Hindlimb muscle (tissue), 1 donor: ENCODE measurements at regions not wholly inside any gene's neighbourhood (a gene's known extent, or its start where the extent isn't known, plus 50 kb on each side); places are given as distances from the start of the nearest gene placed in this dataset.

Source experiments
- DNase-seq: peaks from one replicate; pipeline ENCODE4 v3.0.0-alpha.2; 2013

GRCh38 chr2:18465979-18466378, 94.5 kb downstream of the RDH14 start:
- no peak for DNase-seq

- no peak for DNase-seq
Measured at GRCh38 chr2:18464913-18465312, 95.5 kb downstream of the RDH14 start.

DNA sequence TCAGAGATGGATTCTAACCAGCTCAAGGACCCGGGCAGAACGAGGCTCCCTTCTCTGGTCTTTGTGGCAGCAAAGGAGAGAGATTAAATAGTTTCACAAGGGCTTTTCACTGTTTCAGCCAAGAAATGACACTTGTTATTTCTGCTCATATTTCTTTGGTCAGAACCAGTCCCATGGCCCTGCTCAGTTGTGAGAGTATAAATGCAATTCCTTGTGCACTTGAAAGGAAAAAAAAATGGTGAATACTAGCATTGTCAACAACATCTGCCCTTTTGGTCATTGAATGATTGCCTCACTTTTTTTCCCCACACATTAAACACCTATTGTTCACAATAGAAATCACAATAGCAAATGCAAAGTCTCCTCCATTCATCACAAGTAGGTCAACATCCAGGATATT, 104.4 kb downstream of the RDH14 start:
- no peak for DNase-seq

DNA sequence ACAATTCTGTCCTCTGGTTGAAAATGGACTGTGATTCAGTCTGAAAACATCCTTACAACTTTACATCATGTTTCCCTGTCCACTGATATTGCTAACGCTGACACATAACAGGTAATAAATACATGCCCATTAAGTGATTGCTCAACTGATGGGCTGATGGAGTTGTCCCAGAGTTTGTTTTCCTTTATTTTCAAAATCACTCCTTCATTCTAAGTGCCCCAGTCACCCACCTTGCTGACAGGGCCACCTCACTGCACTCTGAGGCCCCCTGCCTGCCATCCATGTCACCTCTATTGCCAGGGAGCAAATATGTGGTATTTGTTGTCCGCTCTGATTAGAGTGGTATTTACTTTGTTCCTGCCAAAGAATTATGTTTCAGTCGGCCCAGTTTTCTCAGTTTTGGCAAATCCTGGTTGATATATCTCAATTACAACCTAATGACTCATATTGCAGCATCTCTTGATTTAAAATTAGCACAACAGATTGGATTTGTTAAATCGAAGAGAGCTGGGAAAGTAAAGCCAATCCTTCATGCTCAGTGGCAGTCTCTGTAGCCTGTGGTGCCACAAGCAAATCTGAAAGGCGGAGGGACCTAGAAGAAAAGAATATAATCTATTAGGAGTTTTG, 105.1 kb downstream of the RDH14 start:
- no peak for DNase-seq

DNA sequence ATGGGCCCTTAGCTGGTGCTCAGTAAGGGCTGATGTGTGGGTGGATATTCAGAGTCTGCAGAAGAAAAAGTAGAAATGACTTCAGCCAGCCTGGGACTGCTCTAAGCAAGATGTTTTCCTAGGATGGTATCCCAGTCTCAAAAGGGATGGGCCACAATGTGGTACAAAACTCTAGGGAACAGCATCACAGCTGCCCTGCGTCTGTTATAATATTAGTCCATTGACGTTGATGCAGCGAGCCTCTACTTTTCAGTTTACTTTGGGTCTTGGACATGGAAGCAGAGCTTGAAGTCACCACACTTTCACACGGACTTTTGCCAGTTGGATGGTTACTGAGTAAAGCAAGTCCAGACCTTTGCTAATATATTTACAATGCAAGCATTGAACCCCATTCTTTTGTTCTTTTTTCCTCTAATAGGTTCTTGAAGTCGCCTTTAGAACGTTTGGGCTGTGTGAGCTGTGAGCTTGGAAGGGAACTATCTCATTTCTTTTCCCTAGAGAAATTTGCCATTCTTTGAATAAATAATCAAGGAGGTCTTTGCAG, 105.7 kb downstream of the RDH14 start:
- no peak for DNase-seq

GRCh38 chr2:18446715-18447114, 113.7 kb downstream of the RDH14 start:
- no peak for DNase-seq

GRCh38 chr2:18445433-18446320, 114.8 kb downstream of the RDH14 start:
- DNase-seq, result no peak

DNA sequence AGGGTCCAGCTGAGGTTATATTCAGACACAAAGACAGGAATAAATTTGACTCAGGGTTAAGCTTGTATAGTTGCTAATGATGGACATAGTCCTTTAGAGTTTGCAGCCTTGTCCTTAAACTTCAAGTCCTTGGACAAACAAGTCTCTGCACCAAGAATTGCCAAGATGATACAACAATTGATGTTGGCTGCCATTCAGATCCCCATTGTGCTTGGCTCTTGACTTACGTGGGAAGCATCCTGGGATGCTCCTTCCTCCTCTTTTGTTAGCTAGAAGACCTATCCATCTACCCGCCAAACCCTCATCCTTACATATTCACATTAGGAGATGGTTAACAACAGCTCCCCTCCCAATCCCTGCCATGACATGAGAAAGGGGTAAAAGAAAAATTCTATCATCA, 115.6 kb downstream of the RDH14 start:
- DNase-seq, result no peak

GRCh38 chr2:18441583-18441982, 118.9 kb downstream of the RDH14 start:
- DNase-seq, result no peak

- DNase-seq, result no peak
Measured at GRCh38 chr2:18440777-18441176, 119.7 kb downstream of the RDH14 start.

DNA sequence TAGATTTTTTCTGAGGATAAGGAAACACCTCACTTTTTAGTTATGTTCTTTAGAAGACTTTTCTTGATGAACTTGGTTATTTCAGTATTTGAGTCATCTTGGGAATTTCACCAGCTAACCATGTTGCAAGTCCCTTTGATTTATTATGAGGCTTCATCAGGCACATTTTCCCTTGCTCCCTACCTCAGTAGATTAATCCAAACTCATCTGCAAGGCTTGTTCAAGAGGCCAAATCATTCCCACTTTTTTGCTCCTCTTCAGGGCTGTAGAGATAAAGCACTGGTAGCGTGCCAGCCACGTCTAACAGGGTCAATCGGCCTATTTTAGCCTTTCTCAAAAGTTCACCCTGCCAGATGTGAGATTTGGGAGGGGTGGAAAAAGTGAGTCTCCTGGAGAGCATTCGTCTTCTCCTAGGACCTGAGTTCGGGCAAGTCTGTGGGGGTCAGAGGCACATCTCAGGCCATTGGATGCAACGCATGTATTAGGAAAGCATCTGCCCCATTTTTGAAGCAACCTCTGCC, 120.3 kb downstream of the RDH14 start:
- no peak for DNase-seq

DNA sequence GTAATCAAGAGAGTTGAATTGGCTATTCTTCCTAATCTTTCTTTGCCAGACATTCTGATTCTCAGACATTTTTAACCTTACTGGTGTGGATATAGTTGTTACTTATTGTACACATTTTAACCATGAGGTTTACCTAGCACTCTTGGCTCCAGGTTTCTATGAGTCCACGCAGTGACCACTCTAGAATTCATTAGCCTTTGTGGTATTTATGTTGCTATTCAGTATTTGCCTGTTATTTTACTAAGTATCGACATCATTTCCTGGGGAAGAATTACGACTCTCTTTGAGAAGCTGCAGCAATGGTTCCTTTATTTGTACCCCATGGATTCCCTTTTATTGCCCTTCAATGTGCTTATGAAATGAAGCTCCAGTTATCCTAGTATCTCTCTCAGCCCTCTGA, 120.7 kb downstream of the RDH14 start:
- DNase-seq, result no peak

GRCh38 chr2:18437909-18438308, 122.5 kb downstream of the RDH14 start:
- no peak for DNase-seq

- peak; percentile 63 for DNase-seq
Measured at GRCh38 chr2:18436503-18437005, 123.9 kb downstream of the RDH14 start.

GRCh38 chr2:18435426-18436037, 124.9 kb downstream of the RDH14 start:
- DNase-seq, result peak; percentile 80

DNA sequence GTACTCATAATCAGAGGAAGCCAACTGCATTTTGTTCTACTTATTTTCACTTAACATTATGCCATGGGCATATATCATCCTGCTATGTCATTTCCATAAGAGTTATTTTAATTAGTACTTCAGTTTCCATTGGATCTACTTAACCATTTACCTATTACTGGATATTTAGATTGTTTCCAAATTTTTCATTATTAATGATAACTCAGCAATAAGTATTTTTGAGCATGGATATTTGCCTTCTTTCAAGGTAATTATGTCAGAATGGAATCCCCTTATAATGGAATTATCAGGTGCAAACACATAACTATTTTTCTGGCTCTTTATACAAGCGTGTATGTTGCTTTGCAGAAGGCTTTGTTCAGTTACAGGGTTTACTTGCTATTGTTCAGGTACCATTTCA, 126.6 kb downstream of the RDH14 start:
- DNase-seq, result no peak

DNA sequence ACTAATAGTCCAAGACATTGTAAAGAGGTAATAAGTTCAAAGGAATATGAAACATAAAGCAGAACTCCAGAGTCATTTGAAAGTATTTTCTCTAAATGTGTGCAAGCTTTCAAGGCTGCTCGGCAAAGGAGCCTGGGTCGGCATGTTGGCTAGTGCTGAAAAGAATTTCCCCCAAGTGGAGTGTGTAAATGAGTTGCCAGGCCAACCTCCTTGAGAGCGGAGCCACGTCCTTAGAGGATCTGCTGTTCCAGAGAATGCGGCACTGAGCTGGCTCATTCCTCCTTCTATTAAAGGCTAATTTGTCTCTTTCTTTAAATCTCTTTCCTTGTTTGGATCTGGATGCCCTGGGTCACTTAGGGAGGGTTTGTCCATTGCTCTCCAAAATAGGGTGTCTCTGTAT, 127.5 kb downstream of the RDH14 start:
- DNase-seq, result no peak

GRCh38 chr2:18430996-18431748, 129.3 kb downstream of the RDH14 start:
- DNase-seq, result no peak

- DNase-seq, result no peak
Measured at GRCh38 chr2:18428516-18428915, 131.9 kb downstream of the RDH14 start.

DNA sequence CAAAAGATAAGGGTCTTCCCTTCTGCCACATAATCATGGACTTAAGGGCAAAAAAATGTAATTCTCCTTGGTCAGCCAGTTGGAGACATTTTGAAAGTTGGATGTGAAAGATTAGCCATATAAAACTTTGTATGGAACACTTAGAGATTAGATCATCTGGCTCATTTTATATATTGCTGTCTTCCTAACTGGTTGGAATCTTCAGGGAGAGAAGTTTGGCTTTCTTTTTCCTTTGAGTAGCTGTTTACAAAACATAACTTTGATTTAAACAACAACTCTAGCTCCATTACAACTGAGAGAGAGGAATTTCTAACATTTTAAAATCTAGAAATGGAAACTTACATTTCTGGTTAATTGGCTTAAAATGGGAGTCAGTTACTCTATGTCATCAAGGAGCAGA, 132.7 kb downstream of the RDH14 start:
- no peak for DNase-seq

- DNase-seq, result no peak
Measured at GRCh38 chr2:18426174-18426573, 134.3 kb downstream of the RDH14 start.

DNA sequence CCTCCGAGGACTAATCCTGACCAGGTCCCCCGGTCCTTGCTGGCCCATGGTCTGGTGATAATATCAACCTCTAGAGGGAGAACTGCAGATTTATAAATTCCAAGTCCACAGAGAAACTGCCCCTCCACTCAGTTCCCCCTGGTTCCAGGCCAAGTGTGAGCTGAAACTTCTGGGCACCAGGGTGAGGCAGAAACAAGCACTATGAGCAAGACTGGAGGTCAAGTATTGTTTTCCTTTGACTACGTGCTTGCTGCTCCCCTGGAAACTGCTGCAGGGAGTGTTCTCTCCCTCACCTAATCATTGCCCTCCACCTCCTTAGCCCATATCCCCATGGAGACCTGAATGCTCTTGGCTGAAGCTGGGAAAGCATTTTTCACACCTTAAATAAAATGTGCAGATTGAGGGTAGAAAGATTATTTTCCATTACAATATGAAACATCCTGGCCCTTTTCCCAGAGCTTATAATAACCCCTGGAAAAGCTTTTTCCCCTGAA, 135.2 kb downstream of the RDH14 start:
- DNase-seq, result peak; percentile 73
